GM23248 (cell line): ENCODE measurements at regions not wholly inside any gene's neighbourhood (a gene's known extent, or its start where the extent isn't known, plus 50 kb on each side); places are given as distances from the start of the nearest gene placed in this dataset.

Source experiments
- EZH2 ChIP-seq: fragments of 200-600 bp; sonication (generic); IDR thresholded peaks from 2 replicates; pipeline ENCODE4 v1.6.1; 2018; ENCODE audit warnings: antibody characterized with exemption, mild to moderate bottlenecking; ENCODE audit not compliant: insufficient read depth, poor library complexity, severe bottlenecking
- EZH2phosphoT487 ChIP-seq: fragments of 200-600 bp; sonication (generic); IDR thresholded peaks from 2 replicates; pipeline ENCODE4 v1.6.1; 2018; ENCODE audit warnings: antibody characterized with exemption, moderate library complexity, mild to moderate bottlenecking, low read depth; ENCODE audit not compliant: insufficient read depth

DNA sequence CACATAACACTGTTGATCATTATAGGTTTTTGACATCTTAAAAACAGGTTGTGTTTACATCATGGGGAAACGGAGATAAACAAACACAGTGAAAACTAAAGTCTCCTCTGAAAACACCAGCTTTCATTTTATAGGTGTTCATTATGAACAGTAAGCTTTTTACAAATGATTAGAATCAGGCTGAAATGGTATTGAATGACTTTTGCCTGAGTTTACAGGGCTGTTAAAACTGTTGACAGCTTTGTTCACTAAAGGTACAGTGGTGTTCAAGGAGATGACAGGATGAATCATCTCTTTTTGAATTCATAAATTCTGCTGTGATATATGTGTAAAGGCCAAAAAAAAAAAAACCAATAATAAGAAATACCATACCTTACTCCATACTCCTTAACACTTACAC, 184.6 kb upstream of the CNTN5 start:
- TF ChIP-seq EZH2 (no peak), EZH2phosphoT487 (no peak)
